ENCODE measurements at regions not wholly inside any gene's neighbourhood (a gene's known extent, or its start where the extent isn't known, plus 50 kb on each side); places are given as distances from the start of the nearest gene placed in this dataset.

DNA sequence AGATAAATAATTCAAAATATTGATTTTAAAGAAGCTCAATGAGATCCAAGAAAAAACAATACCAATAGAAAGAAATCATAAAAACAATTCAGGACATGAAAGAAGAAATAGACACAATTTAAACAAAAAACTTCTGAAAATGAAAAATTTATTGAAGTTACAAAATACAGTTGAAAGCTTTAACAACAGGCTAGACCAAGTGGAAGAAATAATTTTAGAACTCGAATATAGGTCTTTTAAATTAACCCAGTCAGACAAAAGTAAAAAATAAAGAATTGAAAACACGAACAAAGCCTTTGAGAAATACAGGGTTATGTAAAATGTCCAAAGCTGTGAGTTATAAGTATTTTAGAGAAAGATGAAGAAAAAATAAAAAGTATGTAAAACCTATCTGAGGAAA is 152.4 kb upstream of the SMIM30 start:
- TF ChIP-seq POLR2AphosphoS5 (IDR thresholded peaks at IDR 0.05) (no peak), CTCF (IDR thresholded peaks at IDR 0.05) (no peak)

All from breast epithelium (tissue), 3 donors.